ENCODE measurements at regions not wholly inside any gene's neighbourhood (a gene's known extent, or its start where the extent isn't known, plus 50 kb on each side); places are given as distances from the start of the nearest gene placed in this dataset.

GRCh38 chr9:16039218-16039987, 486.6 kb downstream of the CCDC171 start:
- Histone ChIP-seq H3K9me2 (no peaks in the 10 kb centered on the region), H3K4me1 (ENCODE audit: control insufficient read depth in 1 of 2, insufficient read depth in 2 of 2, low read depth in 1 of 2, low read length in 1 of 2) (peaks cover 0 to 8% of the 10 kb centered on the region in 2 experiments; a peak in 2 of 4 replicates), H2AFZ (ENCODE audit: low read depth) (no peak overlapping the region), H3K4me3 (ENCODE audit: low read depth in 2 of 2, low read length in 1 of 2) (no peak overlapping the region), H3K9me3 (peaks cover 11% of the 10 kb centered on the region), H3K27me3 (ENCODE audit: insufficient read depth) (no peaks in the 10 kb centered on the region), H3K4me2 (no peak overlapping the region), H4K20me1 (ENCODE audit: insufficient read depth) (no peaks in the 10 kb centered on the region), H3K36me3 (replicated peaks in 1 of 2; ENCODE audit: control insufficient read depth in 1 of 2, insufficient read depth in 2 of 2, low read length in 1 of 2) (peaks cover 0 to 4% of the 10 kb centered on the region in 2 experiments), H3F3A (replicated peaks; ENCODE audit: insufficient read depth) (no peaks in the 10 kb centered on the region), H3K79me2 (ENCODE audit: insufficient read depth) (no peaks in the 10 kb centered on the region), H3K27ac (ENCODE audit: low read depth in 2 of 2, low read length in 1 of 2) (no peak overlapping the region), H3K9ac (no peak overlapping the region)
- CTCF ChIA-PET, result interaction anchor here (0.8 to 1.4 kb wide), 3 partner anchors 12 to 162 kb away, joined by 3 read pairs; no protein-coding TSS in a partner anchor
- TF ChIP-seq GATA2 (CRISPR knock-in tag; IDR thresholded peaks at IDR 0.05) (no peak), RXRA (IDR thresholded peaks at IDR 0.05; ENCODE audit: borderline replicate concordance, low read depth) (no peak), RFX5 (IDR thresholded peaks at IDR 0.05; ENCODE audit: low read length) (no peak), RAD21 (IDR thresholded peaks at IDR 0.05; ENCODE audit: low read length) (no peak), MAX (IDR thresholded peaks at IDR 0.05; ENCODE audit: low read depth) (no peak), TEAD4 (IDR thresholded peaks at IDR 0.05; ENCODE audit: borderline replicate concordance, insufficient read depth) (no peak), REST (IDR thresholded peaks at IDR 0.05; ENCODE audit: low read depth, low read length) (no peak), USF2 (IDR thresholded peaks at IDR 0.05; ENCODE audit: borderline replicate concordance, low read depth, low read length) (no peak), TAF1 (IDR thresholded peaks at IDR 0.05; ENCODE audit: borderline replicate concordance, low read depth, low read length) (no peak), EP300 (IDR thresholded peaks at IDR 0.05; ENCODE audit: borderline replicate concordance in 1 of 2, low read depth in 1 of 2, low read length in 1 of 2) (no peak), IRF3 (IDR thresholded peaks at IDR 0.05; ENCODE audit: low read depth, low read length) (no peak), POLR2AphosphoS5 (IDR thresholded peaks at IDR 0.05; ENCODE audit: low read depth, low read length) (no peak), JUND (IDR thresholded peaks at IDR 0.05) (no peak), RCOR1 (IDR thresholded peaks at IDR 0.05; ENCODE audit: low read length) (no peak), FOXJ3 (CRISPR knock-in tag; IDR thresholded peaks at IDR 0.05) (no peak), EZH2phosphoT487 (IDR thresholded peaks at IDR 0.05; ENCODE audit: borderline replicate concordance, low read depth) (no peak)
- TF ChIP-seq, protein P1, sequence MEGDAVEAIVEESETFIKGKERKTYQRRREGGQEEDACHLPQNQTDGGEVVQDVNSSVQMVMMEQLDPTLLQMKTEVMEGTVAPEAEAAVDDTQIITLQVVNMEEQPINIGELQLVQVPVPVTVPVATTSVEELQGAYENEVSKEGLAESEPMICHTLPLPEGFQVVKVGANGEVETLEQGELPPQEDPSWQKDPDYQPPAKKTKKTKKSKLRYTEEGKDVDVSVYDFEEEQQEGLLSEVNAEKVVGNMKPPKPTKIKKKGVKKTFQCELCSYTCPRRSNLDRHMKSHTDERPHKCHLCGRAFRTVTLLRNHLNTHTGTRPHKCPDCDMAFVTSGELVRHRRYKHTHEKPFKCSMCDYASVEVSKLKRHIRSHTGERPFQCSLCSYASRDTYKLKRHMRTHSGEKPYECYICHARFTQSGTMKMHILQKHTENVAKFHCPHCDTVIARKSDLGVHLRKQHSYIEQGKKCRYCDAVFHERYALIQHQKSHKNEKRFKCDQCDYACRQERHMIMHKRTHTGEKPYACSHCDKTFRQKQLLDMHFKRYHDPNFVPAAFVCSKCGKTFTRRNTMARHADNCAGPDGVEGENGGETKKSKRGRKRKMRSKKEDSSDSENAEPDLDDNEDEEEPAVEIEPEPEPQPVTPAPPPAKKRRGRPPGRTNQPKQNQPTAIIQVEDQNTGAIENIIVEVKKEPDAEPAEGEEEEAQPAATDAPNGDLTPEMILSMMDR (IDR thresholded peaks at IDR 0.05), result no peak
- POLR2A ChIA-PET, result no interaction called here
- WGBS (ENCODE audit: low lambda C conversion rate), result 81% methylated on average over 11 of the region's 11 CpGs
- no peak for DNase-seq

All from SK-N-SH (cell line).